ENCODE measurements at regions not wholly inside any gene's neighbourhood (a gene's known extent, or its start where the extent isn't known, plus 50 kb on each side); places are given as distances from the start of the nearest gene placed in this dataset.

DNA sequence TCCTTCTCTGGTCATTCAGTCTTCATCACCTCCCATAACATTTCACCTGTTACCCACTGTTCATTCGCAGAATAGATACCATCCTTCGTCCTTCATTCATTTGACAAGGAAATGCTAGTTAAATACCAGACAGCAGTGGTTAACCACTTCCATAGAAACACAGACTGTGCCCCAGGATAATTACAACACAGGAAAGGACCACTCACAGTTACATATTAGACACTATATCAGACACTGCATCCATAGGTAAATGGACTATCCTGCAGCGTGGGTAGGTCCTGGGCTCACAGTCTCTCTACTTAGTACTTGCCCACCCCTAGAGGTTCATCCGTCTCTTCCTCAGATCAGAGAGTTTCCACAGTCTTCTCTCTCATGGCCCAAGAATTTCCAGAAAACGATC lies 1044.6 kb downstream of the VRK1 start:
- ATAC-seq (replicated peaks in 1 of 4), result no peak
- CTCF ChIA-PET, result no interaction called here
- Mint-ChIP-seq H3K9me3 (no peaks in the 10 kb centered on the region), H3K4me3 (no peak overlapping the region), H3K27ac (no peak overlapping the region), H3K36me3 (no peaks in the 10 kb centered on the region), H3K4me1 (peaks cover 4 to 11% (median 5%) of the 10 kb centered on the region in 3 donors), H3K27me3 (peaks cover 0 to 3% of the 10 kb centered on the region in 2 donors)
- Histone ChIP-seq H3K36me3 (ENCODE audit: control insufficient read depth in 2 of 2, extremely low read depth in 1 of 2, insufficient read depth in 1 of 2, low read length in 1 of 2) (no peaks in the 10 kb centered on the region), H3K4me1 (ENCODE audit: control insufficient read depth in 1 of 2, extremely low read depth in 1 of 2, insufficient read depth in 2 of 2, low read length in 2 of 2) (no peaks in the 10 kb centered on the region), H3K27ac (ENCODE audit: low read length) (no peak overlapping the region), H3K4me3 (ENCODE audit: control insufficient read depth in 1 of 2, extremely low read depth in 1 of 2, low read length in 1 of 2) (no peak overlapping the region), H3K27me3 (replicated peaks in 1 of 2; ENCODE audit: control insufficient read depth in 2 of 2, extremely low read depth in 1 of 2, insufficient read depth in 2 of 2, low read length in 1 of 2) (no peaks in the 10 kb centered on the region), H3K9me3 (no peaks in the 10 kb centered on the region)
- POLR2A ChIA-PET, result interaction anchor here in 1 of 2 donors (0.6 kb wide), 1 partner anchor 307 kb away, joined by 3 read pairs; no protein-coding TSS in a partner anchor
- no peak for DNase-seq
- WGBS (ENCODE audit: insufficient coverage), result 29% methylated on average over 2 of the region's 5 CpGs

DNA sequence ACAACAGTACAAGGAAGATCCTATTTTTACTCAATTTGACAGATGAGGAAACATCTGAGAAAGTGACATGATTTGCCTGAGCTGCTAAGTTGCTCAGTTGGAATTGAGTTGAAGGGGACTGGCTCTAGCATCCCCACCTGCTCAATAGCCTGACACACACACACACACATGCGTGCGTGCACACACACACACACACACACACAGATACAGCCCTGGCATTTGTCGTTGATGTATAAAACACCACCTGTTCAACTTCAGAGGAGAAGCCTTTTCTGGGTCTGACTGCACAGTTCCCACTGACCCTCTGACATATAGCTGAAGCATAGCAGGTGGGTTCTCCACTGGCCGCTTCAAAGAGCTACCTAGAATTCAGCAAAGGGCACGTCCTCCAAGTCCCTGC lies 1045.9 kb downstream of the VRK1 start:
- peaks cover 4 to 10% (median 5%) of the 10 kb centered on the region in 3 donors for H3K4me1 Mint-ChIP-seq
- WGBS (ENCODE audit: insufficient coverage), result 69% methylated on average over 5 of the region's 5 CpGs
- DNase-seq (no peak), ATAC-seq (replicated peaks in 1 of 4) (no peak)
- ChIA-PET CTCF (no interaction called here), POLR2A (interaction anchor here in 1 of 2 donors (0.6 kb wide), 1 partner anchor 465 kb away, joined by 3 read pairs; no protein-coding TSS in a partner anchor)
- Histone ChIP-seq H3K9me3 (no peaks in the 10 kb centered on the region), H3K36me3 (ENCODE audit: control insufficient read depth in 2 of 2, extremely low read depth in 1 of 2, insufficient read depth in 1 of 2, low read length in 1 of 2) (no peaks in the 10 kb centered on the region), H3K27me3 (replicated peaks in 1 of 2; ENCODE audit: control insufficient read depth in 2 of 2, extremely low read depth in 1 of 2, insufficient read depth in 2 of 2, low read length in 1 of 2) (no peaks in the 10 kb centered on the region), H3K4me3 (ENCODE audit: control insufficient read depth in 1 of 2, extremely low read depth in 1 of 2, low read length in 1 of 2) (no peak overlapping the region), H3K27ac (ENCODE audit: low read length) (no peak overlapping the region), H3K4me1 (ENCODE audit: control insufficient read depth in 1 of 2, extremely low read depth in 1 of 2, insufficient read depth in 2 of 2, low read length in 2 of 2) (no peaks in the 10 kb centered on the region)
- H3K27ac Mint-ChIP-seq, result no peak overlapping the region
- H3K27me3 Mint-ChIP-seq, result peaks cover 0 to 3% of the 10 kb centered on the region in 2 donors
- no peaks in the 10 kb centered on the region for H3K36me3 Mint-ChIP-seq
- no peaks in the 10 kb centered on the region for H3K9me3 Mint-ChIP-seq
- H3K4me3 Mint-ChIP-seq, result no peak overlapping the region

DNA sequence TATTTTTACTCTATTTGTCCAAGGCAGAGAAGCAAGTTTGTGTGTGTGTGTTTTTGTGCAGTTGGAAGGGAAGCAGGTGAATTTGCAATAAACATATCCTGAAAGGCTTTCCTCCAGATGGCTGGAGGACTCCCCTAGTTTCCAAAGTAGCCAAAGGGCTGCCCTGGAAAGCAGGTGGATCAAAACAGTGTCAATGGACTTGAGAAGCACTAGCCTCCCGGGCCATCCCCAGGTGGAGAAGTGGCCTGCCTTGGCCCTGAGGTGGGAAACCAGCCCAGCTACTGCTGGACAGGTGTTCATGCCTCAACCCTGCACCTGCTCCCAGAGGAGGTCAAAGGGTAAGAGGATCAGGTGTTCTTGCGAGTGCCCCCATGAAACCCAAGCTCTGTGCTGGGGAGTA lies 1046.9 kb downstream of the VRK1 start:
- H3K36me3 Mint-ChIP-seq, result no peaks in the 10 kb centered on the region
- no peak overlapping the region for H3K27ac ChIP-seq (ENCODE audit: low read length)
- no peak overlapping the region for H3K27ac Mint-ChIP-seq
- H3K27me3 Mint-ChIP-seq, result peaks cover 0 to 2% of the 10 kb centered on the region in 2 donors
- WGBS (ENCODE audit: insufficient coverage), result 92% methylated on average over 1 of the region's 2 CpGs
- no peaks in the 10 kb centered on the region for H3K9me3 ChIP-seq
- DNase-seq (no peak), ATAC-seq (replicated peaks in 1 of 4) (no peak)
- H3K4me1 Mint-ChIP-seq, result peaks cover 4 to 10% (median 5%) of the 10 kb centered on the region in 3 donors
- H3K9me3 Mint-ChIP-seq, result no peaks in the 10 kb centered on the region
- POLR2A ChIA-PET, result no interaction called here
- H3K4me3 Mint-ChIP-seq, result no peak overlapping the region
- no peak overlapping the region for H3K4me3 ChIP-seq (ENCODE audit: control insufficient read depth in 1 of 2, extremely low read depth in 1 of 2, low read length in 1 of 2)
- peaks cover 0 to 4% of the 10 kb centered on the region in 2 experiments for H3K27me3 ChIP-seq (replicated peaks in 1 of 2; ENCODE audit: control insufficient read depth in 2 of 2, extremely low read depth in 1 of 2, insufficient read depth in 2 of 2, low read length in 1 of 2)
- H3K4me1 ChIP-seq (ENCODE audit: control insufficient read depth in 1 of 2, extremely low read depth in 1 of 2, insufficient read depth in 2 of 2, low read length in 2 of 2), result no peaks in the 10 kb centered on the region
- no peaks in the 10 kb centered on the region for H3K36me3 ChIP-seq (ENCODE audit: control insufficient read depth in 2 of 2, extremely low read depth in 1 of 2, insufficient read depth in 1 of 2, low read length in 1 of 2)
- CTCF ChIA-PET, result no interaction called here

DNA sequence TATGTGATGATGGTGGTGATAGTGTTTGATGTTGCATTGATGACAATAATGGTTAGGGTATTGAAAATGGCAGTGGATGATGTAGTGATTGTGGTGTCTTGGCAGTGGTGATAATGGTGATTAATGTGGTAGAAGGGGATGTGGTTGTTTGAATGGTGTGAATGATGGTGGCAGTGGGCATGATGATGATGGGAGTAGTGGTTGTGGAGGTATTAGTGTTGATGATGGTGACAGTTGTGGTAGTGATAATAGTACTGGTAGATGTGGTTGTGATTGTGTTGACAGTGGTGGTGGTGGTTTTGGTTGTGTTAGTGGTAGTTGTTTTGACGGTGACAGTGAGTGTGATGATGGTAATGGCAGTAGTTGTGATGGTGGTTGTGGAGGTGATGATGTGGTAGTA lies 1049.0 kb downstream of the VRK1 start:
- Histone ChIP-seq H3K4me3 (ENCODE audit: control insufficient read depth in 1 of 2, extremely low read depth in 1 of 2, low read length in 1 of 2) (no peak overlapping the region), H3K36me3 (ENCODE audit: control insufficient read depth in 2 of 2, extremely low read depth in 1 of 2, insufficient read depth in 1 of 2, low read length in 1 of 2) (no peaks in the 10 kb centered on the region), H3K27ac (ENCODE audit: low read length) (no peak overlapping the region), H3K27me3 (replicated peaks in 1 of 2; ENCODE audit: control insufficient read depth in 2 of 2, extremely low read depth in 1 of 2, insufficient read depth in 2 of 2, low read length in 1 of 2) (peaks cover 0 to 4% of the 10 kb centered on the region in 2 experiments), H3K4me1 (ENCODE audit: control insufficient read depth in 1 of 2, extremely low read depth in 1 of 2, insufficient read depth in 2 of 2, low read length in 2 of 2) (no peaks in the 10 kb centered on the region), H3K9me3 (no peaks in the 10 kb centered on the region)
- H3K36me3 Mint-ChIP-seq, result no peaks in the 10 kb centered on the region
- H3K9me3 Mint-ChIP-seq, result no peaks in the 10 kb centered on the region
- peaks cover 0 to 2% of the 10 kb centered on the region in 2 donors for H3K27me3 Mint-ChIP-seq
- 42% methylated on average over 1 of the region's 1 CpG for WGBS (ENCODE audit: insufficient coverage)
- ATAC-seq (replicated peaks in 1 of 4) (peak in 1 of 4 experiments; percentile 19), DNase-seq (peak in 1 of 35 experiments; percentile 15)
- H3K27ac Mint-ChIP-seq, result no peak overlapping the region
- POLR2A ChIA-PET, result no interaction called here
- peaks cover 4 to 10% (median 5%) of the 10 kb centered on the region in 3 donors for H3K4me1 Mint-ChIP-seq
- CTCF ChIA-PET, result no interaction called here
- H3K4me3 Mint-ChIP-seq, result no peak overlapping the region

DNA sequence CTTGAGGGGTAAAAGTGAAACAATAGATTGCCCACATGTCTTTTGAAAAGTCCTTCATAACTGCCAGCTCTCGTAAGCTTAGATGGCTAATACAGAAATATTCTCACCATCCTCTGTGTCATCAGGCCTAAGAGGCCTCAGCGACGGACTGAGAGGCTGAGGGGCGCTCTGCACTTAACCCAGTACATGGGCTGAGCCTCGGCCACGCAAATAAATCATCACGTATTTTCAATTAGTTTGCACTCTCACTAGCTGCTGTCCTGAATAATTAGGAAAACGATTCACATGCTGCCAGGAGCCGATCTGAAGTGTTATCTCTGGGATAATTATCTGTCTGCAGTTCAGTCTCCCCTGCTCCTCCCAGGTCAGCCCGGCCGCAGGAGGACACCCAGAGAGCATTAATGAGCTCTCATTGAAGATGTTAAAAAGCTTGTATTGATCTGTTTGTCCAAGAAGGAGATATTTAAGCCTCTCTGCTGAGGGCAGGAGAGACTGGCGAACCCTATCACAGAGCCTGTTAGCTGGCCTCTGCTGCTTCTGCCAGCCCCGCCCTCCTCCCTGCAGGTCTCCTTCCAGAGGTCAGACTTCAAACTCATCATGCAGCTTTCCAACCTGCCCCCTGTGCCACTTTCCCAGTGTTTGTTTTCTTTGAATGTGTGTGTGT lies 1051.3 kb downstream of the VRK1 start:
- 86% methylated on average over 12 of the region's 13 CpGs for WGBS (ENCODE audit: insufficient coverage)
- Mint-ChIP-seq H3K4me3 (no peak overlapping the region), H3K27me3 (no peaks in the 10 kb centered on the region), H3K4me1 (peaks cover 0 to 4% (median 3%) of the 10 kb centered on the region in 3 donors), H3K27ac (no peak overlapping the region), H3K36me3 (no peaks in the 10 kb centered on the region), H3K9me3 (no peaks in the 10 kb centered on the region)
- CTCF ChIA-PET, result no interaction called here
- Histone ChIP-seq H3K9me3 (no peaks in the 10 kb centered on the region), H3K27me3 (replicated peaks in 1 of 2; ENCODE audit: control insufficient read depth in 2 of 2, extremely low read depth in 1 of 2, insufficient read depth in 2 of 2, low read length in 1 of 2) (peaks cover 0 to 4% of the 10 kb centered on the region in 2 experiments), H3K4me1 (ENCODE audit: control insufficient read depth in 1 of 2, extremely low read depth in 1 of 2, insufficient read depth in 2 of 2, low read length in 2 of 2) (no peaks in the 10 kb centered on the region), H3K36me3 (ENCODE audit: control insufficient read depth in 2 of 2, extremely low read depth in 1 of 2, insufficient read depth in 1 of 2, low read length in 1 of 2) (no peaks in the 10 kb centered on the region), H3K4me3 (ENCODE audit: control insufficient read depth in 1 of 2, extremely low read depth in 1 of 2, low read length in 1 of 2) (no peak overlapping the region), H3K27ac (ENCODE audit: low read length) (no peak overlapping the region)
- DNase-seq, result no peak
- POLR2A ChIA-PET, result no interaction called here
- no peak for ATAC-seq (replicated peaks in 1 of 4)

DNA sequence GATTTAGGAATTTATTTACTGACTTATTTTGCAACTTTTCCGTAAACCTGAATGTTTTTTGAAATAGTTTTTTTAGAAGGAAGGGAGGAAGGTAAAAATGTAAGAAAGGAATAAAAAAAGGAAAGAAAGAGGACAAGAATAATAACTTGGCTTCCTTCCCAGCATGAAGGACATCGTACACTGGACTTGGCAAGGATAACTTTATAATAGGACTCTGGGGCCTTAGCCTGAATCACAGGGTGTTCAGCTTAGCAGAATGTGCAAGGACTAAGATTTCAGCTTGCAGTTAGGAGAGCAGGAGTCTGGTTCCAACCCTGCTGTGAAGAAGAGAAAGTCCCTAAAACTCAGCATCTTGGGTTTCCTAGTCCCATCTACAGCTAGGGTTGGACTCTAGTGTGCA lies 1053.3 kb downstream of the VRK1 start:
- DNase-seq (no peak), ATAC-seq (replicated peaks in 1 of 4) (no peak)
- H3K4me1 ChIP-seq (ENCODE audit: control insufficient read depth in 1 of 2, extremely low read depth in 1 of 2, insufficient read depth in 2 of 2, low read length in 2 of 2), result no peaks in the 10 kb centered on the region
- Mint-ChIP-seq H3K36me3 (no peaks in the 10 kb centered on the region), H3K27ac (no peak overlapping the region), H3K4me3 (no peak overlapping the region), H3K4me1 (peaks cover 0 to 4% (median 3%) of the 10 kb centered on the region in 3 donors), H3K27me3 (no peaks in the 10 kb centered on the region), H3K9me3 (no peaks in the 10 kb centered on the region)
- 100% methylated on average over 2 of the region's 2 CpGs for WGBS (ENCODE audit: insufficient coverage)
- peaks cover 0 to 4% of the 10 kb centered on the region in 2 experiments for H3K27me3 ChIP-seq (replicated peaks in 1 of 2; ENCODE audit: control insufficient read depth in 2 of 2, extremely low read depth in 1 of 2, insufficient read depth in 2 of 2, low read length in 1 of 2)
- no peak overlapping the region for H3K27ac ChIP-seq (ENCODE audit: low read length)
- H3K9me3 ChIP-seq, result no peaks in the 10 kb centered on the region
- ChIA-PET CTCF (no interaction called here), POLR2A (no interaction called here)
- H3K36me3 ChIP-seq (ENCODE audit: control insufficient read depth in 2 of 2, extremely low read depth in 1 of 2, insufficient read depth in 1 of 2, low read length in 1 of 2), result no peaks in the 10 kb centered on the region
- no peak overlapping the region for H3K4me3 ChIP-seq (ENCODE audit: control insufficient read depth in 1 of 2, extremely low read depth in 1 of 2, low read length in 1 of 2)
